ENCODE measurements at regions not wholly inside any gene's neighbourhood (a gene's known extent, or its start where the extent isn't known, plus 50 kb on each side); places are given as distances from the start of the nearest gene placed in this dataset.

- no peak for DNase-seq
Measured at GRCh38 chr4:43243433-43244116, 351.1 kb downstream of the GRXCR1 start.

DNA sequence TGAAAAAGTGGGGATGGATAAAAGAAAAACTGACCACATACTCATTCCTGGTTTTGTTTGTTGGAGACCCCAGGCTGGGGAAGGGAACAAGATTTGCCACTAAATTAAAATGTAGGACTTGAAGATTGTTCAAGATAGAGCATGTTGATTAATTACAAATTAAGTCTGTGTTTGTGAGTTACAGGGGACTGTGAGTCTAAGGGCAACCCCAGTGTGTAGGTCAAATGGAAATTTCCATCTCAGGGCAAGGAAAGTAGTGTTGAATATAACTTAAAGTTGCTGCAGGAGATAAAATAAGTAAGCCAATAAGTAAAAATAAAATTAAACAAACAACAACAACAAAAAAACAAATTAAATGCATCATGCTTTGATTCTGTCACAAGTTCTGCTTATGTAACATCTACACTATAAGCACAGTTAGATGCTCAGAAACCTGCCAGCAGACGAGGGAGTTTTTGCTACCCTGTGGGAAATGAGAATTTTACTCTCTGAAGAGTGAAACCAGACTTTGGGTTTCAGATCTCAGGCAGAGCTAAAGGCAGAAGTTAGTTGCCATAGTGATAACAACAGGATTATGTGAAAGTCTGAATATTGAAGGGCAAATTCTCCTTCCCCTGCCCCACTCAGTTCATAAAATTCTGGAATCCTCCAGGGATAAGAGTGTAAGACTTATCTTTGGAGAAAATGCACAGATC is 352.3 kb downstream of the GRXCR1 start:
- no peak for DNase-seq

DNA sequence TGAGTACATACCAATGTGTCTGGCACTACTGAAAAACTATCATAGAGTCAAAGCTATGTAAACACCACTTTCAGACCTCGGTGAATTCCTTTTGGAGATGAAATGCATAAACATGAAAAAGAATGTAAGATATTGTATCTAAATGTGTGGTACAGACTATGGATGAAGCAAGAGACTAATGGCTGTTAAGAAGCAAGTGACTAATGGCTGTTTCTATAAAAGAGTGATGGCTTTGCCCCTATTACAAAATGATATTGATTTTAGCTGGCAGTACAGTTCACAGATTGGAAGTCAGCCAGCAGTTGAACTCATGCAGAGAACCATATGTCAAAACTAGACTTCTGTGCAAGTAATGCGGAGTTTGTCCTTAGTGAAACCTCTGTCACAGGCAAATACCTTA is 359.3 kb downstream of the GRXCR1 start:
- no peak for DNase-seq

DNA sequence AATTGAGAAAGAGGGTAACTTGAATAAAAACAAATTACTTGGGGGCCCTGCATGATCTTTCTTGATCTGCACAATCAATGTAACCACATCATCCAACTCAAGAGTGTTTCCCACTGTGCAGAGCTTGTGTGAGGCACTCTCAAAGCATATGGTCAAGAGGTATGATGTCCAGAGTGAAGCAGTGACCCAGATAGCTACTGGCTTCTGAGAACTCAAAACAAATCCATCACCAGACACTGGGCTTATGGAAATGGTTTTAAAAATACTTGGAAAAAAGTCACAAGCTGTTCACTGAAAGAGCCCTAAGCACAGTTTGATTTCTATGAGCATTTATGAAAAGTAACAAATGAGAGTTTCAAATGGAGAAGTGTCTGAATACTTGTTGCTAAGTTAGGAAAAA is 361.0 kb downstream of the GRXCR1 start:
- no peak for DNase-seq

DNA sequence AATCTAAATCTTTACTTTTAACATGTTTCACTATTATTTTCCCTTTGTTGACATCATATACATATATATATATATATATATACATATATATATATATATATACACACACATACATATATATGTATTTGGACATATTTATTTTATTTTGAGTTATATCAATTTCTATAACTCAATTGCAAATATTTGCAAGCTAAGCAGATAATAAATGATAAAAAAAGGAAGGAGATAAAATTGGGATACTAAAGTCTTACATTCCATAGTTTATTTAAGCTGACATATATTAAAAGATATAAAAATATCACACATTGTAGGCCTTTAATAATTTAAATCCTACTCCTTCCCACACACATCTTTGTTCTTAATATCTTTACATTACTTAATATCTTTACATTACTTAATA is 372.2 kb downstream of the GRXCR1 start:
- no peak for DNase-seq

- no peak for DNase-seq
Measured at GRCh38 chr4:43271946-43272345, 379.4 kb downstream of the GRXCR1 start.

GRCh38 chr4:43274376-43274775 is 381.9 kb downstream of the GRXCR1 start:
- no peak for DNase-seq

DNA sequence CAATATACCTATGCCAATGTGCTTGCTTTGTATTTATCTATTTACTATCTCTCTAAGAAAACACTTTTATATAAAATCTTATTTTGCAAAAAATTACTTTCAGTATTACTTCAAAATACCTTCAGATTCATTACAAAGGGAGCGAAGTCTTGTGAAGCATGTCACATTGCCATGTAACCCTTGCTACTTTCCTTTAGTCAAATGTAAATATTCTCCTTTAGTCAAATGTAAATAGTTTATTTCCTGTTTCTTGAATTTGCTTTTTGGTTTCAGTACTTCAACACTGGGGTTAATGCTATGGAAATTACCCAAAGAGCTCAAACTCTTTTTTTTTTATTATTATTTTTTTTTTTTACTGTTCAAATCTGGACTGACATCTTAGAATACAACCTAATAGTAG is 383.3 kb downstream of the GRXCR1 start:
- DNase-seq, result no peak

- no peak for DNase-seq
Measured at GRCh38 chr4:43276321-43276720, 383.8 kb downstream of the GRXCR1 start.

- DNase-seq, result no peak
Measured at GRCh38 chr4:43277003-43277402, 384.5 kb downstream of the GRXCR1 start.

GRCh38 chr4:43282534-43282933 is 390.0 kb downstream of the GRXCR1 start:
- DNase-seq, result no peak

- DNase-seq, result no peak
Measured at GRCh38 chr4:43286137-43286536, 393.6 kb downstream of the GRXCR1 start.

GRCh38 chr4:43296946-43297528 is 404.5 kb downstream of the GRXCR1 start:
- DNase-seq, result no peak

DNA sequence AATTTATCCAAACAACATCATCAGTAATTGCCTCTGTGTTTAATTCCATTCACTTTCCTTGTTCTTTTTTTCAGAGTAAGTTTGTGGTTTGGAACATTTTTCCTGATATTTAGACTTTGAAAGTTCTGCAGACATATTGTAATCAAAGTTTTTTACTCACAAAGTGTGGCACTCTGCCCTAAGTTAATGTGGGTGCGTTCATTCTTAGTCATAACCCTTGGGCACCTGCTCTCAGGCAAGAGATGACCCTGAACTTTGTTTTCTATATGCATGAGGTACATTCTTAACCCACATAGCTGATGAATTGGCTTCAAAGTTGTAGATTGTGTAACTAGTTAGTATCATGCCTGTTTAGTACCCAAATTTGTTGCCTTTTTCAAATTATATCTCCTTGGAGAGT is 424.3 kb downstream of the GRXCR1 start:
- DNase-seq, result no peak

DNA sequence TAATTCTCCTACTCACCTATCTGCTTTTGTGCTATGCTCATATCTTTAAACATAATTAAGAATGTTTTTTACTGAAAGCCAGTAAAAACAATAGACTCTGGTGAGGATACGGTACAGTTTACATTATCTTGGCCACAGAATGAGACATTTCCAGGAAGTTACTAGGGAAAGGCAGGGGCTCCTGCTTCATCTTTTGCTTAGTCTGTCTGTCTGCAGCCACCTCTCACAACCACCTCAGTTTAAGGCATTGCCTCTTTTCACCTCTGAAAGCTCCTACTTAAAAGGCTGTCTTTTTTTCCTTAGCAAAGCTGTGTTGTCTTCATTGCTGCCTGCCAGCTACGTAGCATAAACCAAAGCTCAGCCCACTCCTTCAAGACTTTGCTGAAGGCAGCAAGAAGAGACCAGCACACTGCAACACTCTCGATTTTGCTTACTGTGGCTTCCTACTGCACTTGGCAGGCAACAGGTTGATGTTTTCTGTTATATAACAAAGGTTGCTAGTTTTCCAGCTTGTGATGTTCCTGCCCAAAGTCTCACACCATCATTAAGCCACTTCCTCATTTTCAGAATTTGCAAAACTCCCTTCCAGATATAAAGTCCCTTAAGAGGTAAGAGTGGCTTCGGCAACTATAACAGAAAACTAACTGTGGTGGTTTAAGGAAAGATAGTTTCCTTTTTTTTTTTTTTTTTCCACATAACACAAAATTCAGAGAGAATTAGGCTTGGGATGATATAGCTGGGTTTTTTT is 432.9 kb downstream of the GRXCR1 start:
- DNase-seq, result no peak

DNA sequence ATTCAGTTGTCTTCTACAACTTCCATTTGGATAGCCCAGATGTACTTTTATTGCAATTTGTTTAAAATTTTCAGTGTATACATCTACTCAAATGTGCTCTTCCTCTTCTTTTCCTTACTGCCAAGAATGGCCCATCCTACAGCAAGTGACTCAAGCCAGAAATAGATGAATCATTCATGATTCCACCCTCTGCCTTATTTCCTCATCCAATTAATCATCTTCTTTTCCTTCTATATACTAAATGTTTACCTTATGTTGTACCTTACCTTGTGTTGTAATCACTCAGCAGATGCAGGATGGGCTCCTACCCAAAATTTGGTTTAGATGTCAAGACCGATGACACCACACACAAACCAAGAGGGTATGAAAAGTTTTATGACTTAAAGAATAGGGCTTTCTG is 437.8 kb downstream of the GRXCR1 start:
- DNase-seq, result no peak

GRCh38 chr4:43331226-43332051 is 438.9 kb downstream of the GRXCR1 start:
- no peak for DNase-seq

GRCh38 chr4:43332052-43332425 is 439.5 kb downstream of the GRXCR1 start:
- DNase-seq, result no peak

- no peak for DNase-seq
Measured at GRCh38 chr4:43337707-43338106, 445.2 kb downstream of the GRXCR1 start.

GRCh38 chr4:43339435-43339834 is 446.9 kb downstream of the GRXCR1 start:
- DNase-seq, result no peak

DNA sequence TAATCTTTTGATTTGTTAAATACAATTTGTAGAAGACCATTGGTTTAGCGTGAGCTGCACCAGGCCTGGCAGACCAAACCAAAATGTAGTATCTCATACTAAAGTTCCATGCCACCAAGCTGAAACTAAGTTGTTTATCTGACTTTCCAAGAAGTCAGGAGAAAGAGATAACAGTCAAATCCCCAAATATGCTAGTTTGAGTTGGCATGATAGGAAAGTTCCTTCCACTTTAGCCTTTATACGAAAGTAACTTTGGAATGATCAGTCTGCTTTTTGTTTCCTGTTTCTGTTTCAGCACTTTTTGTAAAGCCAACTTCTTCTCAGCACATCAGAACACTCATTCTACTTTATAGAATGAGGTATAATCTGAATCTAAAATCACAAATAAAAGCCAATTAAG is 449.2 kb downstream of the GRXCR1 start:
- DNase-seq, result no peak
